Ovary (tissue), 3 donors: ENCODE measurements at regions not wholly inside any gene's neighbourhood (a gene's known extent, or its start where the extent isn't known, plus 50 kb on each side); places are given as distances from the start of the nearest gene placed in this dataset.

ENCODE experiments used
- CTCF ChIP-seq, 3 donors: fragments of 450-650 bp in 2 of 3; fragments of 200-600 bp in 1 of 3; IDR thresholded peaks; one replicate each; pipeline versions ENCODE4 v1.5.1 to v1.8.0; 2016 to 2022; ENCODE audit warnings: antibody characterized with exemption in 3 of 3, mild to moderate bottlenecking in 1 of 3
- POLR2A ChIP-seq: fragments of 450-650 bp; IDR thresholded peaks from one replicate; pipeline ENCODE4 v1.6.1; 2017; ENCODE audit warnings: antibody characterized with exemption, mild to moderate bottlenecking, moderate library complexity
- donor health status: DM: no; HTN: no; CAD: no.

DNA sequence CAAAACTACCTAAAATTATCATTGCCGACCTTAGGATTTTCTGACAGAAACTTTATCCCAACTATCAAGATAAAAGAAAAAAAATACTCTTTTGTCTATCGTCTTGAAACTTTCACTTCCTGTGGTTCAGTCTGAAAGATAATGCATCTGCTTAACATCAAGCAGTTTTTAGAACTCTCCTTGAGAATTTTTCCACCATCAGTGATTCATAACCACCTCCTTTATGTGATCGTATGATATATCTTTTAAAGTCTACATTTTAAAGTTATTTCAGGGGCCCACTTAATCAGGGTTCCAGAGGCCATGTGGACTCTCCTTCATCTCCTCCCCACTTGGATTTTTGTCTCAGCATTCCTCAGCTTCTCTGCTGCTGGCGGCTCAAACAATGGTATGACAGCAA is 272.8 kb upstream of the TENM3 start:
- no peak for TF ChIP-seq CTCF (IDR thresholded peaks at IDR 0.05)
- TF ChIP-seq POLR2A = no peak
